ENCODE measurements at regions not wholly inside any gene's neighbourhood (a gene's known extent, or its start where the extent isn't known, plus 50 kb on each side); places are given as distances from the start of the nearest gene placed in this dataset.

DNA sequence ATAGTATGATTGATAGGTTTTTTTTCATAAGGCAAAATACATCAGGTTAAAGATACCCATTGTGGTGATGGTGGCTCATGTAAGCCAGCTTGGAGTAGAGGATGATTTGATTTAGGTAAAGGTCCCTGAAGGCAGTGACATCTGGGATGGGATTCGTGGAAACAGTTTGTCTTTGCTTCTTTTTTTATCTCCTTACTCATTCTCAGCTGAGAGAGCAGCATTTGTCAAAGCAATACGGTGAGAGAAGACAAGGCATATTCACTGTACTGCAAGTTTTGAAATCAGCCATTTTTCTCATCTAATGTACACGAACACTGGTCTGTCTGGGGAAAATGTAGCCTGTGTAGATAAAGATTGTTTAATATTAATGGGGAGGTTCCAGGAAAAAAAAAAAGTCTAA lies 749.1 kb downstream of the SQOR start (continued):
- no peak for TF ChIP-seq NFATC4 (CRISPR knock-in tag; IDR thresholded peaks at IDR 0.05)
- no peak for TF ChIP-seq MXD4 (CRISPR knock-in tag; IDR thresholded peaks at IDR 0.05; ENCODE audit: borderline replicate concordance)
- TF ChIP-seq USF1 (CRISPR knock-in tag; IDR thresholded peaks at IDR 0.05): no peak
- TF ChIP-seq, protein P1, sequence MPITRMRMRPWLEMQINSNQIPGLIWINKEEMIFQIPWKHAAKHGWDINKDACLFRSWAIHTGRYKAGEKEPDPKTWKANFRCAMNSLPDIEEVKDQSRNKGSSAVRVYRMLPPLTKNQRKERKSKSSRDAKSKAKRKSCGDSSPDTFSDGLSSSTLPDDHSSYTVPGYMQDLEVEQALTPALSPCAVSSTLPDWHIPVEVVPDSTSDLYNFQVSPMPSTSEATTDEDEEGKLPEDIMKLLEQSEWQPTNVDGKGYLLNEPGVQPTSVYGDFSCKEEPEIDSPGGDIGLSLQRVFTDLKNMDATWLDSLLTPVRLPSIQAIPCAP (CRISPR knock-in tag; IDR thresholded peaks at IDR 0.05): no peak
- TF ChIP-seq ZNF263 (CRISPR knock-in tag; IDR thresholded peaks at IDR 0.05; ENCODE audit: low read depth): no peak
- TF ChIP-seq ZNF317 (CRISPR knock-in tag; IDR thresholded peaks at IDR 0.05; ENCODE audit: borderline replicate concordance, low read depth): no peak
- no peak for TF ChIP-seq E2F1 (CRISPR knock-in tag; IDR thresholded peaks at IDR 0.05)
- TF ChIP-seq ZNF416 (CRISPR knock-in tag; IDR thresholded peaks at IDR 0.05): no peak

- no peaks in the 10 kb centered on the region for H3K9me3 Mint-ChIP-seq
- ChIA-PET POLR2A (no interaction called here), CTCF (interaction anchor here (1.0 kb wide), 1 partner anchor 76 kb away, joined by 3 read pairs; no protein-coding TSS in a partner anchor)
- H3K27me3 Mint-ChIP-seq (ENCODE audit: low read depth): no peaks in the 10 kb centered on the region
- H3K4me1 Mint-ChIP-seq: peaks cover 6% of the 10 kb centered on the region; the same call in 1 of the 2 replicates
- ATAC-seq (no peak), DNase-seq (ENCODE audit: low spot score) (no peak)
- H3K27ac Mint-ChIP-seq: no peak overlapping the region
- H3K36me3 Mint-ChIP-seq: no peaks in the 10 kb centered on the region
- no peak overlapping the region for H3K4me3 Mint-ChIP-seq
- TF ChIP-seq, protein P2, sequence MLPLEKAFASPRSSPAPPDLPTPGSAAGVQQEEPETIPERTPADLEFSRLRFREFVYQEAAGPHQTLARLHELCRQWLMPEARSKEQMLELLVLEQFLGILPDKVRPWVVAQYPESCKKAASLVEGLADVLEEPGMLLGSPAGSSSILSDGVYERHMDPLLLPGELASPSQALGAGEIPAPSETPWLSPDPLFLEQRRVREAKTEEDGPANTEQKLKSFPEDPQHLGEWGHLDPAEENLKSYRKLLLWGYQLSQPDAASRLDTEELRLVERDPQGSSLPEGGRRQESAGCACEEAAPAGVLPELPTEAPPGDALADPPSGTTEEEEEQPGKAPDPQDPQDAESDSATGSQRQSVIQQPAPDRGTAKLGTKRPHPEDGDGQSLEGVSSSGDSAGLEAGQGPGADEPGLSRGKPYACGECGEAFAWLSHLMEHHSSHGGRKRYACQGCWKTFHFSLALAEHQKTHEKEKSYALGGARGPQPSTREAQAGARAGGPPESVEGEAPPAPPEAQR (CRISPR knock-in tag; IDR thresholded peaks at IDR 0.05): no peak
- TF ChIP-seq E2F1 (CRISPR knock-in tag; IDR thresholded peaks at IDR 0.05): no peak
- no peak for TF ChIP-seq JAZF1 (CRISPR knock-in tag; IDR thresholded peaks at IDR 0.05)
- TF ChIP-seq PREB (CRISPR knock-in tag; IDR thresholded peaks at IDR 0.05; ENCODE audit: borderline replicate concordance): no peak
- no peak for TF ChIP-seq ZNF396 (CRISPR knock-in tag; IDR thresholded peaks at IDR 0.05; ENCODE audit: borderline replicate concordance)
- TF ChIP-seq, protein P1 (CRISPR knock-in tag; IDR thresholded peaks at IDR 0.05): no peak
- TF ChIP-seq TEAD1 (CRISPR knock-in tag; IDR thresholded peaks at IDR 0.05): no peak
- no peak for TF ChIP-seq FOXP1 (CRISPR knock-in tag; IDR thresholded peaks at IDR 0.05; ENCODE audit: borderline replicate concordance)
- TF ChIP-seq ETV6 (CRISPR knock-in tag; IDR thresholded peaks at IDR 0.05): no peak
- TF ChIP-seq, protein P3, sequence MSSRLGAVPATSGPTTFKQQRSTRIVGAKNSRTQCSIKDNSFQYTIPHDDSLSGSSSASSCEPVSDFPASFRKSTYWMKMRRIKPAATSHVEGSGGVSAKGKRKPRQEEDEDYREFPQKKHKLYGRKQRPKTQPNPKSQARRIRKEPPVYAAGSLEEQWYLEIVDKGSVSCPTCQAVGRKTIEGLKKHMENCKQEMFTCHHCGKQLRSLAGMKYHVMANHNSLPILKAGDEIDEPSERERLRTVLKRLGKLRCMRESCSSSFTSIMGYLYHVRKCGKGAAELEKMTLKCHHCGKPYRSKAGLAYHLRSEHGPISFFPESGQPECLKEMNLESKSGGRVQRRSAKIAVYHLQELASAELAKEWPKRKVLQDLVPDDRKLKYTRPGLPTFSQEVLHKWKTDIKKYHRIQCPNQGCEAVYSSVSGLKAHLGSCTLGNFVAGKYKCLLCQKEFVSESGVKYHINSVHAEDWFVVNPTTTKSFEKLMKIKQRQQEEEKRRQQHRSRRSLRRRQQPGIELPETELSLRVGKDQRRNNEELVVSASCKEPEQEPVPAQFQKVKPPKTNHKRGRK (CRISPR knock-in tag; IDR thresholded peaks at IDR 0.05; ENCODE audit: borderline replicate concordance): no peak
- no peak for TF ChIP-seq MLX (CRISPR knock-in tag; IDR thresholded peaks at IDR 0.05)
- no peak for TF ChIP-seq NFE2L1 (CRISPR knock-in tag; IDR thresholded peaks at IDR 0.05)
- TF ChIP-seq ZNF532 (CRISPR knock-in tag; IDR thresholded peaks at IDR 0.05; ENCODE audit: borderline replicate concordance): no peak
Measured at GRCh38 chr15:46386356-46386755, 751.5 kb downstream of the SQOR start.

Measured in WTC11 (cell line).